ENCODE measurements at regions not wholly inside any gene's neighbourhood (a gene's known extent, or its start where the extent isn't known, plus 50 kb on each side); places are given as distances from the start of the nearest gene placed in this dataset.

GRCh38 chr4:133377286-133377685 lies 228.2 kb downstream of the PCDH10 start:
- intact Hi-C loops (cut with DNase I; ENCODE audit: low total_unique reads) (no loop called here), in situ Hi-C loops (cut with MboI; ENCODE audit: low pct_ligation_motif_present in 1 of 4, low pct_unique_long_range_greater_than_20kb in 1 of 4, low sequenced_read_pairs in 3 of 4) (no loop called here)
- TF ChIP-seq POLR2AphosphoS5 (IDR thresholded peaks at IDR 0.05) (no peak), CTCF (IDR thresholded peaks at IDR 0.05) (no peak), EP300 (IDR thresholded peaks at IDR 0.05; ENCODE audit: low read depth) (no peak), POLR2A (IDR thresholded peaks at IDR 0.05) (no peak)
- no peak overlapping the region for H3K4me3 ChIP-seq
- H3K27ac ChIP-seq, result no peak overlapping the region
- H3K27me3 ChIP-seq, result no peaks in the 10 kb centered on the region
- H3K9me3 ChIP-seq, result no peaks in the 10 kb centered on the region
- 43 to 78% methylated on average over 2 of the region's 2 CpGs for WGBS, 2 donors (ENCODE audit: low coverage in 1 of 2)
- H3K4me1 ChIP-seq, result no peaks in the 10 kb centered on the region
- no peak for DNase-seq
- H3K36me3 ChIP-seq, result no peaks in the 10 kb centered on the region

GRCh38 chr4:133372699-133373098 lies 223.6 kb downstream of the PCDH10 start:
- TF ChIP-seq POLR2AphosphoS5 (IDR thresholded peaks at IDR 0.05) (no peak), EP300 (IDR thresholded peaks at IDR 0.05; ENCODE audit: low read depth) (no peak), CTCF (IDR thresholded peaks at IDR 0.05) (no peak), POLR2A (IDR thresholded peaks at IDR 0.05) (no peak)
- Histone ChIP-seq H3K36me3 (no peaks in the 10 kb centered on the region), H3K27me3 (no peaks in the 10 kb centered on the region), H3K27ac (no peak overlapping the region), H3K9me3 (no peaks in the 10 kb centered on the region), H3K4me3 (no peak overlapping the region), H3K4me1 (no peaks in the 10 kb centered on the region)
- WGBS, 2 donors (ENCODE audit: low coverage in 1 of 2), result 86 to 90% methylated on average over 2 of the region's 2 CpGs
- no peak for DNase-seq
- intact Hi-C loops (cut with DNase I; ENCODE audit: low total_unique reads) (no loop called here), in situ Hi-C loops (cut with MboI; ENCODE audit: low pct_ligation_motif_present in 1 of 4, low pct_unique_long_range_greater_than_20kb in 1 of 4, low sequenced_read_pairs in 3 of 4) (no loop called here)

GRCh38 chr4:133355633-133356032 lies 206.5 kb downstream of the PCDH10 start:
- no peak for DNase-seq
- no peak for TF ChIP-seq POLR2A (IDR thresholded peaks at IDR 0.05)
- TF ChIP-seq POLR2AphosphoS5 (IDR thresholded peaks at IDR 0.05), result no peak
- no peak for TF ChIP-seq CTCF (IDR thresholded peaks at IDR 0.05)
- TF ChIP-seq EP300 (IDR thresholded peaks at IDR 0.05; ENCODE audit: low read depth), result no peak
- Histone ChIP-seq H3K27ac (no peak overlapping the region), H3K36me3 (no peaks in the 10 kb centered on the region), H3K4me3 (no peak overlapping the region), H3K9me3 (no peaks in the 10 kb centered on the region), H3K27me3 (no peaks in the 10 kb centered on the region), H3K4me1 (no peaks in the 10 kb centered on the region)
- 67 to 74% methylated on average over 3 of the region's 3 CpGs for whole genome bisulfite sequencing, 2 donors (ENCODE audit: low coverage in 1 of 2)
- intact Hi-C loops (cut with DNase I; ENCODE audit: low total_unique reads), result no loop called here
- in situ Hi-C loops (cut with MboI; ENCODE audit: low pct_ligation_motif_present in 1 of 4, low pct_unique_long_range_greater_than_20kb in 1 of 4, low sequenced_read_pairs in 3 of 4), result no loop called here

- Histone ChIP-seq H3K9me3 (no peaks in the 10 kb centered on the region), H3K36me3 (no peaks in the 10 kb centered on the region), H3K4me1 (no peaks in the 10 kb centered on the region), H3K27ac (no peak overlapping the region), H3K4me3 (no peak overlapping the region), H3K27me3 (no peaks in the 10 kb centered on the region)
- WGBS, 2 donors (ENCODE audit: low coverage in 1 of 2), result 58% methylated on average over 1 of the region's 1 CpG; no CpG with 5 or more reads in 1 of the 2 donors
- in situ Hi-C loops (cut with MboI; ENCODE audit: low pct_ligation_motif_present in 1 of 4, low pct_unique_long_range_greater_than_20kb in 1 of 4, low sequenced_read_pairs in 3 of 4) (no loop called here), intact Hi-C loops (cut with DNase I; ENCODE audit: low total_unique reads) (no loop called here)
- DNase-seq, result no peak
- TF ChIP-seq CTCF (IDR thresholded peaks at IDR 0.05), result no peak
- TF ChIP-seq POLR2A (IDR thresholded peaks at IDR 0.05), result no peak
- no peak for TF ChIP-seq POLR2AphosphoS5 (IDR thresholded peaks at IDR 0.05)
- TF ChIP-seq EP300 (IDR thresholded peaks at IDR 0.05; ENCODE audit: low read depth), result no peak
Observed at GRCh38 chr4:133347409-133347808, 198.3 kb downstream of the PCDH10 start.
